Peyer's patch (tissue), 4 donors: ENCODE measurements at regions not wholly inside any gene's neighbourhood (a gene's known extent, or its start where the extent isn't known, plus 50 kb on each side); places are given as distances from the start of the nearest gene placed in this dataset.

ENCODE experiments used
- POLR2A ChIP-seq, 2 donors: fragments of 450-650 bp; IDR thresholded peaks; one replicate each; pipeline ENCODE4 v1.5.1; 2017; ENCODE audit warnings: antibody characterized with exemption in 2 of 2, mild to moderate bottlenecking in 2 of 2, moderate library complexity in 2 of 2
- TF ChIP-seq, protein P1 (sequence below), 6 experiments: fragments of 450-650 bp in 4 of 6; fragments of 200-600 bp in 2 of 6; sonication (generic) in 1 of 6; IDR thresholded peaks; one replicate each; pipeline ENCODE4 v1.5.1; 2017 to 2019; ENCODE audit warnings: antibody characterized with exemption in 6 of 6, mild to moderate bottlenecking in 3 of 6, moderate library complexity in 1 of 6

DNA sequence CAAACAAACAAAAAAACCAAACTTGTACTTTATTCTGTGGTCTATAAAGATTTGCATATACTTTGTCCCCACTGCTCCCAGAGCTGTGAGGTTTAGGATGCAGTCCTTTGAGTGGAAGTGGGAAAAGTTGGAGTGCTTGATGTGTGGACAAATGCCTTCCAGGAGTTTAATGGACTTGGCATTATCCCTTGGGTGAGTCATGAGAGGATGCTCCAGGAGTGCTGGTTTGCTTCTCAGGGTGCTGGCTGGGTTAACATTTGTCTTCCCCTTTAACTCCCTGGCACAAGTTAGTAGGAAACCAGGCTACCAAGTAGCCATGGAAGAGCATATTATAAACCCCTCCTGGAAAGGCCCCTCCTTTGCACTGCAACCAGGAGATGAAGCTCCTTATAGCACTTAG is 417.4 kb upstream of the RIOK2 start:
- TF ChIP-seq POLR2A (IDR thresholded peaks at IDR 0.05), result no peak
- TF ChIP-seq, protein P1, sequence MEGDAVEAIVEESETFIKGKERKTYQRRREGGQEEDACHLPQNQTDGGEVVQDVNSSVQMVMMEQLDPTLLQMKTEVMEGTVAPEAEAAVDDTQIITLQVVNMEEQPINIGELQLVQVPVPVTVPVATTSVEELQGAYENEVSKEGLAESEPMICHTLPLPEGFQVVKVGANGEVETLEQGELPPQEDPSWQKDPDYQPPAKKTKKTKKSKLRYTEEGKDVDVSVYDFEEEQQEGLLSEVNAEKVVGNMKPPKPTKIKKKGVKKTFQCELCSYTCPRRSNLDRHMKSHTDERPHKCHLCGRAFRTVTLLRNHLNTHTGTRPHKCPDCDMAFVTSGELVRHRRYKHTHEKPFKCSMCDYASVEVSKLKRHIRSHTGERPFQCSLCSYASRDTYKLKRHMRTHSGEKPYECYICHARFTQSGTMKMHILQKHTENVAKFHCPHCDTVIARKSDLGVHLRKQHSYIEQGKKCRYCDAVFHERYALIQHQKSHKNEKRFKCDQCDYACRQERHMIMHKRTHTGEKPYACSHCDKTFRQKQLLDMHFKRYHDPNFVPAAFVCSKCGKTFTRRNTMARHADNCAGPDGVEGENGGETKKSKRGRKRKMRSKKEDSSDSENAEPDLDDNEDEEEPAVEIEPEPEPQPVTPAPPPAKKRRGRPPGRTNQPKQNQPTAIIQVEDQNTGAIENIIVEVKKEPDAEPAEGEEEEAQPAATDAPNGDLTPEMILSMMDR (IDR thresholded peaks at IDR 0.05), result no peak
